GM23248 (cell line): ENCODE measurements at regions not wholly inside any gene's neighbourhood (a gene's known extent, or its start where the extent isn't known, plus 50 kb on each side); places are given as distances from the start of the nearest gene placed in this dataset.

Experiments used
- DNase-seq: peaks from one replicate; pipeline ENCODE4 v3.0.0-alpha.2; 2015
- H2AFZ ChIP-seq: fragments of 200-600 bp; sonication (generic); 2 replicates; pipeline ENCODE4 v1.6.1; 2016; ENCODE audit warnings: antibody characterized with exemption
- H3F3A ChIP-seq: fragments of 200-600 bp; sonication (generic); 2 replicates; pipeline ENCODE4 v1.6.1; 2016; ENCODE audit warnings: mild to moderate bottlenecking, antibody characterized with exemption, mixed run types; ENCODE audit not compliant: insufficient read depth
- H3K27ac ChIP-seq: fragments of 200-600 bp; sonication (generic); 2 replicates; pipeline ENCODE4 v1.5.1; 2016; ENCODE audit warnings: mild to moderate bottlenecking
- H3K27me3 ChIP-seq: fragments of 200-600 bp; sonication (generic); replicated peaks from 2 replicates; pipeline ENCODE4 v1.6.1; 2016; ENCODE audit warnings: mild to moderate bottlenecking; ENCODE audit not compliant: insufficient read depth
- H3K36me3 ChIP-seq: fragments of 200-600 bp; sonication (generic); 2 replicates; pipeline ENCODE4 v1.6.1; 2016; ENCODE audit warnings: low read depth, mild to moderate bottlenecking
- H3K4me1 ChIP-seq: fragments of 200-600 bp; sonication (generic); 2 replicates; pipeline ENCODE4 v1.6.1; 2016; ENCODE audit warnings: mild to moderate bottlenecking; ENCODE audit not compliant: insufficient read depth
- H3K4me2 ChIP-seq: fragments of 200-600 bp; sonication (generic); one replicate; pipeline ENCODE4 v1.6.1; 2016; ENCODE audit warnings: mild to moderate bottlenecking; ENCODE audit not compliant: unreplicated experiment
- H3K4me3 ChIP-seq: fragments of 200-600 bp; sonication (generic); 2 replicates; pipeline ENCODE4 v1.5.1; 2016; ENCODE audit warnings: mild to moderate bottlenecking
- H3K79me2 ChIP-seq: fragments of 200-600 bp; sonication (generic); 2 replicates; pipeline ENCODE4 v1.6.1; 2016; ENCODE audit warnings: mild to moderate bottlenecking; ENCODE audit not compliant: insufficient read depth
- H3K9ac ChIP-seq: fragments of 200-600 bp; sonication (generic); 2 replicates; pipeline ENCODE4 v1.6.1; 2016; ENCODE audit warnings: mild to moderate bottlenecking
- H3K9me2 ChIP-seq: fragments of 200-600 bp; sonication (generic); 2 replicates; pipeline ENCODE4 v1.6.1; 2016; ENCODE audit warnings: mixed run types, mild to moderate bottlenecking, moderate library complexity; ENCODE audit not compliant: insufficient read depth
- H3K9me3 ChIP-seq: fragments of 200-600 bp; sonication (generic); one replicate; pipeline ENCODE4 v1.6.1; 2017; ENCODE audit warnings: low read depth
- H4K20me1 ChIP-seq: fragments of 200-600 bp; sonication (generic); 2 replicates; pipeline ENCODE4 v1.6.0; 2016; ENCODE audit not compliant: insufficient read depth
- EZH2 ChIP-seq: fragments of 200-600 bp; sonication (generic); IDR thresholded peaks from 2 replicates; pipeline ENCODE4 v1.6.1; 2018; ENCODE audit warnings: antibody characterized with exemption, mild to moderate bottlenecking; ENCODE audit not compliant: insufficient read depth, poor library complexity, severe bottlenecking
- EZH2phosphoT487 ChIP-seq: fragments of 200-600 bp; sonication (generic); IDR thresholded peaks from 2 replicates; pipeline ENCODE4 v1.6.1; 2018; ENCODE audit warnings: antibody characterized with exemption, moderate library complexity, mild to moderate bottlenecking, low read depth; ENCODE audit not compliant: insufficient read depth
- WGBS, 2 experiments: methylation state at CpG; one replicate each; pipeline ENCODE4 v1.1.6; 2015 to 2017; ENCODE audit warnings: low lambda C conversion rate in 2 of 2, low coverage in 1 of 2; ENCODE audit errors: missing lambda C conversion rate in 2 of 2; 5-methylcytosine and 5-hydroxymethylcytosine counted together
- in situ Hi-C: fragments of 300-500 bp; cut with MboI; formaldehyde crosslinking; loops from 2 replicates; pipeline ENCODE4 v1.15.0; 2020

DNA sequence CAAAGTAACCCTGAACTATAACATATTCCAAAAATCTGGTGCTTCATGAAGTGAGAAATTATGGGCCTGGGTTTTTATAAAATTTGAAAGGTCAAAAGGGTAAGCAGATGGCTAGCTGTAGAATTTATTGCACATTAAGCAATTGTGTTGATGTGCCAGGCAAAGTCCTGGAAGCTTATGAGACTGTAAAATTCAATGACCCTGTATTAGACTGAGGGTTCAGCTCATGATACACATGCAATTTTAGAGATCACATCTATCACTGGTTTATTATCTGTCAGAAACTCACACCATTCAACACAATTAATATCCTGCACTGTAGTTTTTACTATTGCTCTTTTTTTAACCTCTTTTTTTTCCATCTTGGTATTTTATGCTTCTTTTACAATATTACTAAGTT, 1162.6 kb upstream of the SLC39A10 start:
- Histone ChIP-seq H4K20me1 (no peaks in the 10 kb centered on the region), H3K4me1 (no peaks in the 10 kb centered on the region), H3K4me3 (no peak overlapping the region), H3K9ac (no peak overlapping the region), H3K27ac (no peak overlapping the region), H3K9me2 (no peaks in the 10 kb centered on the region), H3K9me3 (no peaks in the 10 kb centered on the region), H3K36me3 (no peaks in the 10 kb centered on the region), H3F3A (no peaks in the 10 kb centered on the region), H3K4me2 (no peak overlapping the region), H3K27me3 (no peaks in the 10 kb centered on the region), H3K79me2 (no peaks in the 10 kb centered on the region), H2AFZ (no peak overlapping the region)
- TF ChIP-seq EZH2phosphoT487: no peak
- no peak for TF ChIP-seq EZH2
- no peak for DNase-seq
- in situ Hi-C loops: no loop called here

DNA sequence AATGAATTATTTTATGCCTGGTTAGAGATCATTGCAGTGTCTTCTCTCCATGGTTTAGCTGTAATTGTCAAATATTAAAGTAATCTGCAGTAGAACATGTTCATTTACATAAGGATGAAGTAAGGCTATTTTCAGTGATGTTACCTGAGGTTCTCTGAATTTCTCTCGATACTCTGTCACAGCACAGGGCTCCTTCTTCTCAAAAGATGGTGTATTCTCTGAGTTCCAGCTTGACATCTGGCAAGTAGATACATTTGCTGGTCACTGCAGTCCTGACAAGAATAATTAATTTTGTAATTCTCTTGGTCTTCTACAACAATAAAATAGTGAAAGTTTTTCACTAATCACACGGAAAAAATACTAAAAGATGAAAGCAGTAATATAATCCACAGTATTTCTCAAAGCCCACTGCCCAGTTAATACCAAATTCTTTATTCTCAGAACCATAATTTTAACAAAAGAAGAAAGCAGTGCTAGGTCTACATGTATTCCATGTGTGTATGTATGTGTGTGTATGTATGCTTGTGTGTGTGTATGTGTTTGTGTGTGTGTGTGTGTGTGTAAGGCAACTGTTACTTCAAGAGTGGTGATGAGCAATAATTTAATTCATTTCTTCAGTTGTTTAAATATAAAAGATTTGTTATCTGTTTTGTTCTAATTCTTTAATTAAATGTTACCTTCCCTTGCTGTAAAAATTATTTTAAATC, 1165.5 kb upstream of the SLC39A10 start:
- no peak overlapping the region for H3K27ac ChIP-seq
- H3K9ac ChIP-seq: no peak overlapping the region
- no peaks in the 10 kb centered on the region for H3K9me2 ChIP-seq
- no peaks in the 10 kb centered on the region for H3K4me1 ChIP-seq
- WGBS, 2 experiments: 28 to 29% methylated on average over 2 of the region's 2 CpGs
- no peaks in the 10 kb centered on the region for H3F3A ChIP-seq
- H3K36me3 ChIP-seq: no peaks in the 10 kb centered on the region
- no peak for DNase-seq
- no peaks in the 10 kb centered on the region for H3K9me3 ChIP-seq
- in situ Hi-C loops: no loop called here
- H3K4me3 ChIP-seq: no peak overlapping the region
- H4K20me1 ChIP-seq: no peaks in the 10 kb centered on the region
- no peaks in the 10 kb centered on the region for H3K27me3 ChIP-seq
- H3K79me2 ChIP-seq: no peaks in the 10 kb centered on the region
- TF ChIP-seq EZH2: no peak
- no peak for TF ChIP-seq EZH2phosphoT487
- no peak overlapping the region for H3K4me2 ChIP-seq
- H2AFZ ChIP-seq: no peak overlapping the region

DNA sequence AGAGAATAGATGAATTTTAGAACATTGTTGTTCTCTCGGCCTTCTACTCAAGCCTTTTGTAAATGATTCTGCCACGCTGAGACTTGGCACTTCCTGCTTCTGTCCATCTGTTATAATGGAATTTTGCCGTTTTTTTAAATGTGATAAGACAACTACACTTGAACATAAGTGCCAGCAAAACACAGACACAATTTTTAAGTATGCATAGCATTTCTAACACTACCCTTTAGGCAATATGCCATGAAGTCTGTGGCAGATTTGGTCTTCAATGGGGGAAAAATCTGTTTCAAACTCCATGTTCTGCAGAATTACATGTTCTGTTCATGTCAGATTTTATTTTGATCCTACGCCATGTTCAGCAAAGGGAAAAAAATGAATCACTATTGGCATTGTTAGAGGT, 1170.7 kb upstream of the SLC39A10 start:
- in situ Hi-C loops: no loop called here
- no peaks in the 10 kb centered on the region for H3K79me2 ChIP-seq
- no peak overlapping the region for H3K27ac ChIP-seq
- no peak for DNase-seq
- H3F3A ChIP-seq: no peaks in the 10 kb centered on the region
- 12 to 13% methylated on average over 4 of the region's 4 CpGs for WGBS, 2 experiments
- H3K36me3 ChIP-seq: no peaks in the 10 kb centered on the region
- no peak overlapping the region for H2AFZ ChIP-seq
- H3K9me2 ChIP-seq: no peaks in the 10 kb centered on the region
- H3K9me3 ChIP-seq: no peaks in the 10 kb centered on the region
- no peaks in the 10 kb centered on the region for H3K27me3 ChIP-seq
- no peaks in the 10 kb centered on the region for H4K20me1 ChIP-seq
- H3K4me2 ChIP-seq: no peak overlapping the region
- no peaks in the 10 kb centered on the region for H3K4me1 ChIP-seq
- H3K9ac ChIP-seq: no peak overlapping the region
- TF ChIP-seq EZH2 (no peak), EZH2phosphoT487 (no peak)
- no peak overlapping the region for H3K4me3 ChIP-seq

DNA sequence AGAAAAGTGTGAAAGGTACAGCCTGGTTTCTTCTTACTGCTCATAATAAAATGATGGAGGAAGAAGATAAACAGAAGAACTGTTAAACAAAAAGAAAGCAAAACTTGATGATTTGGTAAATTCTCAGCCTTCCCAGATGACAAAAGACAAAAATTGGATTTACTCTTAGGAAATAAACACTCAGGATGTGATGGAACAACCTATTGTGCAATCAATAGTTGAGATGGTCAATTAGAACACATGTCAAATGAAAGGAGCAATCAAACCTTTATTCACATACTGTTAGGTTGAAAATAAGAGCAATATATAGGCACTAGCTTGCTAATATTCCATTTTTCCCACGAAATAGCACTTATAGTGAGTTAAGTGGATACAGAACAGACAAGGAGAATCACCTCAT, 1174.0 kb upstream of the SLC39A10 start:
- Histone ChIP-seq H3K9me2 (no peaks in the 10 kb centered on the region), H4K20me1 (no peaks in the 10 kb centered on the region), H3F3A (no peaks in the 10 kb centered on the region), H3K27ac (no peak overlapping the region), H3K9ac (no peak overlapping the region), H3K4me1 (no peaks in the 10 kb centered on the region), H3K4me2 (no peak overlapping the region), H3K9me3 (no peaks in the 10 kb centered on the region), H3K36me3 (no peaks in the 10 kb centered on the region), H3K4me3 (no peak overlapping the region), H2AFZ (no peak overlapping the region), H3K79me2 (no peaks in the 10 kb centered on the region), H3K27me3 (no peaks in the 10 kb centered on the region)
- 0 to 5% methylated on average over 1 of the region's 1 CpG for WGBS, 2 experiments
- no peak for DNase-seq
- in situ Hi-C loops: no loop called here
- TF ChIP-seq EZH2phosphoT487: no peak
- no peak for TF ChIP-seq EZH2

DNA sequence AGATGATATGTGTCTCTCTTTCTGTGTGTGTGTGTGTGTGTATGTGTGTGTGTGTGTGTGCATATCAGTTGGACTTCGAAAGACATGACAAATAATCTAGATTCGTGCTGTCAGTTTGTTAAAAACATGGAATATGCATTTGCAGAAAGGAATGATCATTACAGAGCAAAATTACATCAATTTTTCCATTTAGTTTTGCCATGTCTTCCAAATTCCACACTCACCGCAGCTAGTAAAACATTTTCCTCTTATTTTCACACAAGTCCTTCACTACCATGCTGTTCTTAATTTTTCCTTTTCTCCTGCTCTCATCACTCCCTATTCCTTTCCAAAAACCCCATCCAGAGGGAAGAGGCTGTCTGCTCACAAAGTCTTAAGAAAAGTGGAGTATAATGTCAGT, 1191.4 kb upstream of the SLC39A10 start:
- H3K4me2 ChIP-seq: no peak overlapping the region

More for the DNA sequence above, 1191.4 kb upstream of the SLC39A10 start:
- no peak for DNase-seq
- Histone ChIP-seq H4K20me1 (no peaks in the 10 kb centered on the region), H3K79me2 (no peaks in the 10 kb centered on the region), H2AFZ (no peak overlapping the region), H3K9me2 (no peaks in the 10 kb centered on the region), H3K4me1 (no peaks in the 10 kb centered on the region), H3K9me3 (no peaks in the 10 kb centered on the region), H3K27ac (no peak overlapping the region), H3K9ac (no peak overlapping the region), H3F3A (no peaks in the 10 kb centered on the region), H3K36me3 (no peaks in the 10 kb centered on the region), H3K27me3 (no peaks in the 10 kb centered on the region), H3K4me3 (no peak overlapping the region)
- TF ChIP-seq EZH2 (no peak), EZH2phosphoT487 (no peak)
- in situ Hi-C loops: no loop called here
- 4 to 8% methylated on average over 3 of the region's 3 CpGs for WGBS, 2 experiments
